HG02938 (cell line): ENCODE measurements at regions not wholly inside any gene's neighbourhood (a gene's known extent, or its start where the extent isn't known, plus 50 kb on each side); places are given as distances from the start of the nearest gene placed in this dataset.
"Not testable (repeated sequence)": the region's sequence is repeated elsewhere in the genome, so short reads cannot be mapped to it uniquely, and the experiment has no call there.

Experiments
- ATAC-seq: cut with Tn5 transposase; IDR thresholded peaks from one replicate; pipeline ENCODE4 v1.9.1; 2021; ENCODE audit warnings: mild to moderate bottlenecking, moderate library complexity; ENCODE audit not compliant: unreplicated experiment

GRCh38 chr14:89661392-89661791 lies 244.4 kb upstream of the FOXN3 start:
- no peak for ATAC-seq

DNA sequence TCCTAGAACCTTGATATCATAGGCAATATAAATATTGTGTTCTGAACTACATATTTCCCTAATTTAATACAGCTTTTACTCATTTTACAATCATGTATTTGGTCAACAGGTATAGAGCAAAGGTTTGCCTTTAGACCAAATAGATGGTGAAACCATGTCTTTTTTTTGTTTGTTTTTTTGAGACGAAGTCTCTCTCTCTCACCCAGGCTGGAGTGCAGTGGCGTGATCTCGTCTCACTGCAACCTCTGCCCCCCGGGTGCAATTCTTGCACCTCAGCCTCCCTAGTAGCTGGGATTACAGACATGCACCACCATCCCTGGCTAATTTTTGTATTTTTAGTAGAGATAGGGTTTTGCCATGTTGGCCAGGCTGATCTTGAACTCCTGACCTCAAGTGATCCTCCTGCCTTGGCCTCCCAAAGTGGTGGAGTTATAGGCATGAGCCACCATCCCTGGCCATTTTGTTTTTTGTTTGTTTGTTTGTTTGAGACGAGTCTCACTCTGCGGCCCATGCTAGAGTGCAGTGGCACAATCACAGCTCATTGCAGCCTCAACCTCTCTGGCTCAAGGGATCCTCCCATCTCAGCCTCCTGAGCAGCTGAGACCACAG lies 243.7 kb upstream of the FOXN3 start:
- not testable (repeated sequence) for ATAC-seq

DNA sequence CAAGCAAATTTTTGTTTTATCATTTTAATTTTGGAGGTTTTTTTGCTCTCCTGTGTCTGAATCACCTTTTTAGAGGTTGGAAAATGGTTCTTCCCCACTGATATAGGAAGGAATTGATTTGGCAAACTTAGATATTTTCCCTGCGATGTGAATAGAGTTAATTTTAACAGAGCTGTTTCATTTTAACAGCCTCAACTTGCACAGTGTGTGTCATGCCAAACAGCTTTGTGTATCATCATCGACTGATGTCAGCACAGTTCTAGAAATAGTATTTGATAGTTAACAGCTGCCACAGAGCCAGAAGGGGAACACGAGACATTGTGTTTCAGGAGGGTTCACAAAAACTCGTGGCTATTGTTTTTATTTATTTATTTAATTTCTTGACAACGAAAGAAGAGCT lies 243.1 kb upstream of the FOXN3 start:
- ATAC-seq, result no peak

GRCh38 chr14:89658977-89659670 lies 242.1 kb upstream of the FOXN3 start:
- ATAC-seq, result no peak

DNA sequence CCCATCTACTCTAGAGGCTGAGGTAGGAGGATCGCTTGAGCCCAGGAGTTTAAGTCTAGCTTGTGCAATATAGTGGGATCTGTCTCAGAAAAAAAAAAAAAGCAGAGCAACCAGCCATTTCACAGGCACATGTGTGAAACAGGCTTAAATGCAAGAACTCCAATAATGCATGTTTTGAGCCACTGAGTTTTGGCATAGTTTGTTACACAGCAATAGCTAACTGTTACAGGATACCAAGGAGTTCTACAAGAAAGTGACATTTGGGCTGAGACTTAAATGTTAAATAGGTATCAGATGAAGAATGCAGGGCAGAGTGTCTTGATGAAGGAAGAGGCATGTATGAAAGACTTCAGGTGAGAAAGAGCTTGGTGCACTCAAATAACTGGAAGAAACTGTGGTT lies 240.0 kb upstream of the FOXN3 start:
- no peak for ATAC-seq

DNA sequence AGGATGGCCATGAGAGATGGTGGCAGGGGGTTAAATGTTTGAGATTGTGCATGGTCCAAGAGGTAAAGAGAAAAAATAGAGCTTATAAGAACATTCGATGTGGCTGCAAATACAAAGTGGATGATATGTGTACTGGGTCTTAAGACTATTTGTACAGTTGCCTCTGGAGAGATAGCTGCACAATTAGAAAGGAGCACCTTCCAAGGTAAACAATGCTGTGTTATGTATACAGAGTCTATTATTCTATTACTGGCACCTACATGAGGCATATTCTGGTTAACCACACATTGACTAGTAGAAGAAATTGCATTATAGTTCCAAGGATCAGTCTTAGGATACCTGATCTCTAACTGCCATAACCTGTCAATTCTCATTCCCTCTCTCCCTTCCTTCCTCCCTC lies 238.0 kb upstream of the FOXN3 start:
- ATAC-seq, result no peak

DNA sequence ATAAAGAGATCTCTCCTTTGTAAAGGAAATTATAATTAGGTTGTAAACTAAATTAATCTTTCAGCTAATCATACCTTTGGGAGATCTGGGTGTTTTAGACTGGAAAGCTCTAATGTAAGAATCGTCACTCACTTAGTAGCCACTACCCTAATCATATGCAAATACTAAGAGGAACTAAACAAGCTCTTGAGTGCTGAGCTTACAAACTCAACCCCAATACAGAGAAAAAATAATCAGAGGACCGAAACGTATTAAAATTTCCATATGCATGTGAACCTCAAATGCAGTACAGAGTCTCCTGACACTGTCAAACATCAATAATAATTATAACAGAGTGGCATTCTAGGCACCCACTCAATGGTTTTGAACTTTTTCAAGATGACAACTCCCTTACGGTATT lies 235.3 kb upstream of the FOXN3 start:
- ATAC-seq, result peak; percentile 66

DNA sequence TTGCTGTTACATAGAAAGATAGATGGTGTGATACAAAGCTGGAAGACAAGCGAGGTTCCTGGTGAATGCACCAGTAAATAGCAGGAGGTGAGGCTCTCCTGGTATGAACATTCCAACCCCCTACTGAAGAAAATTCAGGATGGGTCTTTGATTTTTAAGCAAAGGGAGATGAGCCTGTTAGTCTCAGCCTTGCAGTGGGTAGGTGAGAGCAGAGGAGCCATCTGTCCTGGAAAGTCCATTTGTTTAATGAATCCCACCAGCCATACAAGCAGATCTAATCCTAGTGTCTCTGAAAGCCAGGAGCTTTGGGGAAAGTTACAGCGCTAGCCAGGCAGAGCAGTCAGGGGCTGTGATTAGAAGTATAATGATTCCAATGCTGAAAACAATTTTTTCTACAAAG lies 234.8 kb upstream of the FOXN3 start:
- ATAC-seq, result no peak

DNA sequence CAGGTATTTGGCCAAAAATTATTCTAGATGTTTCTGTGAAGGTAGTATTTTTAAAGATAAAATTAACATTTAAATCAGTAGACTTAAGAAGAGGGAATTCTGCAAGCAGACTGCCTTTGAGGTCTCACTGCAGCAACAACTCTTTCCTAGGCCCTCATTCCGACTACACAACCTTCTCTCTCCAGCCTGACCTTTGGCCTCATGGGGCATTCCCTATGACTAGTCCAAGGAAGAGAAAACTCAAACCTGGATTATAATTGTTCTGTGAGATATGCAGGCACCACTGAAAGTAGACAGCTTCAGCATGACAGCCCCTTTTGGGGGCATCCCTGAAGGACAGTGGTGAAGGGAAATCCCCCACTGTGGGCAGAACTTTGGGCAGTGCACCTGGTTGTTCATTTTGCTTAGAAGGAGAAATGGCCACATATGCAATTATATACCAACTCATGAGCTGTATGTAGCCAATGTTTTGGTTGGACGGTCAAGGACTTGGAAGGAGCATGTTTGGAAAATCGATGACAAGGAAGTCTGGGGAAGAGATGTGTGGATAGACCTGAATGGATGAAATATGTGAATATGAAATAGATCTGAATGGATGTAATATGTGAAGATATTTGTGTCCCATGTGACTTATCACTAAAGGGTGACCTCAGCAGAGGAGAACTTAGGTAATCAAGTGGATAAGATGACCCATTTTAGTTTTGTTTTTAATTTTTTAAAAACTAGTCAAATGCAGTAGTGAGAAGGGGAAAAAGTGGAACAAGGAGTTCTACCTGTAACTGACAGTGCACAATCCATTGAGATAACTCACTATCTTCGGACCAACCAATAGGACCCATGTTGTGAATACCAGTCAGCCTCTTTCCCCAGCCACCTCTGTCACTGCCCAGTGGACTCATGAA lies 233.3 kb upstream of the FOXN3 start:
- ATAC-seq, result no peak

- ATAC-seq, result no peak
These were observed 232.5 kb upstream of the FOXN3 start for GRCh38 chr14:89649451-89650075.

DNA sequence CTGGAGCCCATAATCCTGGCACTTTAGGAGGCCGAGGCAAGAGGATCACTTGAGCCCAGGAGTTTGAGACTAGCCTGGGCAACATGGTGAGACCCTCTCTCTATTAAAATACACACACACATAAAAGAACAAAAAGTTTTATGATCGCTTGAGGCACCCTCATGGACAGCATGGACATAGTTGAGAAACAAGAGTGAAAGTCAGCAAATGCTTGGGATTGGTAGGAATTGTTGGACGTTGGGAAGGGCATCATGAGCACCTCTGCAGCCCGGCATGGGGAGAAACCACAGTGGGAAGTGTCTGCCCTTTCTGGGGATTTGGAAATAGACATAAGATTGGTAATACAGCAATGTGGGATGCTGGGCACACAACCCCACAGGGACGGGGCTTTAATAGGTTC lies 231.9 kb upstream of the FOXN3 start:
- no peak for ATAC-seq

GRCh38 chr14:89648510-89648909 lies 231.5 kb upstream of the FOXN3 start:
- no peak for ATAC-seq

GRCh38 chr14:89646971-89647370 lies 229.9 kb upstream of the FOXN3 start:
- no peak for ATAC-seq

DNA sequence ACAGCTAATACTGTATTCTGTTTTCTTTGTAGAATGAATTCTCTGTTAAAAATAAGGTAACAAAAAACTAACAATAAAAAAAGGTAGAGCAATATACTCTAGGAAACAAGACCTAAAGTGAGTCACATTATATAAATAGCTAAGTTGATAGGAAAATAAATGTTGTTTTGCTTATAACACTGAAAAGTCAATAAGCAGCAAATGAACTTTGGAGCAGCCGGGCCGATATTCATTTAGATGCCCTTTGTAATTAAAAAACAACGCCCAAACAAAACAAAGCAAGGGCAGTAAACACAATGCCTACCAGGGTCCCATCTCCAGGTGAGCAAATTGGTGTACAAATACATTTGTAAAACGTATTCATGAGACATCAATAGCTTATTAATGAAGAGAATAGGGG lies 227.6 kb upstream of the FOXN3 start:
- no peak for ATAC-seq

GRCh38 chr14:89641495-89642175 lies 224.6 kb upstream of the FOXN3 start:
- peak; percentile 99 for ATAC-seq

DNA sequence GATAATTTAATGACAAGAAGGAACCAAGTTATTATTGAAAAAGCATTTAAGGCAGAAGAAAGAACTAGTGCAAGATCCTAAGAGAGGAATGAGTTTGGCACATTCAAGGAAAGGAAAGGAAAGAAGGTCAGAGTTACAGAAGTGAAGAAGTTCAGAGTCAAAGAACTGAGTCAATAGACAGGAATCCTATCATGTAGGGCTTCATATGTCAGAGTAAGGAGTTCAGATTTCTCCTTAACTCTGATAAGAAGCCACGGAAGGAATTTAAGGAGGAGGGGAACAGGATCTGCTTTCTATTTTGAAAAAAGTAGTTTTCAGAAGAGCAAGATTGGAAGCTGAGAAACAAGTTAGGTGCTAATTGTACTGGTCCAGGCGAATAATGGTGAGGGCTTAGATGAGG lies 223.1 kb upstream of the FOXN3 start:
- ATAC-seq, result no peak

GRCh38 chr14:89639687-89640086 lies 222.7 kb upstream of the FOXN3 start:
- ATAC-seq, result no peak

DNA sequence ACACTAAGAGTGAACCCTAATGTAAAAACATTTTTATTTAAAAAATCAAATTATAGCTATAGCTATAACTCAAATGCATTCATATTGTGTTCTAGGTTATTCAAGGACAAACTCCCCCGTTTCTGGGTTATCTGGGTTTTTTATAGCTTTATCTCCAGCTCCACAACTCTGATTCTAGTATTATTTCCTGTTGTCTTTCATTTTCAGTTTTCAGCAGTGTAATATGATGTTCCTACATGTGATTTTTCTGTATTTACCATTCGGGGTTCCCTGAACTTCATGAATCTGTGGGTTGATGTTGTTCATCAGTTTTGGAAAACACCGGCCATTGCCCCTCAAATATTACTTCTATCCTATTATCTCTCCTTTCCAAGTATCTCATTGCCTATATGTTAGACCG lies 221.9 kb upstream of the FOXN3 start:
- no peak for ATAC-seq

DNA sequence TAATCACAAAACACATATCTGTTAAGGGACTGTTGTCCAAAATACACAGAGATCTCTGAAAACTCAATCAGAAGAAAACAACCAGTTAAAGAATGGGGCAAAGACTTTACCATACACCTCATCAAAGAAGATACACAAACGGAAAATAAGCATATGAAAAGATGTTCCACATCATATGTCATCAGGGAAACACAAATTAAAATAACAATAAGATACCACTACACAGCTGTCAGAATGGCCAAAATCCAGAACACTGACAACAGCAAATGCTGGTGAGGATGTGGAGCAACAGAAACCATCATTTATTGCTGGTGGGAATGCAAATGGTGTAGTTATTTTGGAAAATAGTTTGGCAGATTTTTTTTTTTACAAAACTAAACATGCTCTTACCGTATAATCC lies 220.5 kb upstream of the FOXN3 start:
- no peak for ATAC-seq

DNA sequence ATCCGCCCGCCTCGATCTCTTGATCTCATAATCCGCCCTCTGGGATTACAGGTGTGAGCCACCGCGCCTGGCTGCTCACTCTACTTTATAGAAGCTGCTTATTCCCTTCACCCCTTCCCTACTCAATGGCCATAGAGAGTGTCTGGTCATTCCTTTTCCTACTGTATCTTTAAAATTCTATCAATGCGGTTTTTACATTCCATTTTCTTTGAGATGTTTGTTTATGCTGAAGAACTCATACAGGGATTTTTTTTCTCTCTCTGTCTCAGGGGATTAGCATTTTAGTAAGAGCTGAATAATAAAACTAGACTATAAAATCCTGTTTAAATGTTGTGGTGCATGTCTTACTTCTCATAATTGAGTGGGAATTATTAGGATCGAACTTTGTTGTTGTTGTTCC lies 218.6 kb upstream of the FOXN3 start:
- no peak for ATAC-seq

GRCh38 chr14:89634037-89634436 lies 217.0 kb upstream of the FOXN3 start:
- ATAC-seq, result no peak
